Gastroesophageal sphincter (tissue), 3 donors: ENCODE measurements at regions not wholly inside any gene's neighbourhood (a gene's known extent, or its start where the extent isn't known, plus 50 kb on each side); places are given as distances from the start of the nearest gene placed in this dataset.

Experiments
- EP300 ChIP-seq: sonication (generic); formaldehyde crosslinking; IDR thresholded peaks from one replicate; pipeline ENCODE4 v1.6.1; 2017; ENCODE audit warnings: antibody characterized with exemption, mild to moderate bottlenecking
- POLR2AphosphoS5 ChIP-seq: sonication (generic); formaldehyde crosslinking; IDR thresholded peaks from one replicate; pipeline ENCODE4 v1.6.1; 2017; ENCODE audit warnings: antibody characterized with exemption
- TF ChIP-seq, protein P1 (sequence below), 4 experiments: fragments of 200-600 bp in 2 of 4; fragments of 450-650 bp in 2 of 4; sonication (generic) in 1 of 4; IDR thresholded peaks; one replicate each; pipeline ENCODE4 v1.5.1; 2017 to 2019; ENCODE audit warnings: antibody characterized with exemption in 4 of 4, mild to moderate bottlenecking in 2 of 4, moderate library complexity in 2 of 4

DNA sequence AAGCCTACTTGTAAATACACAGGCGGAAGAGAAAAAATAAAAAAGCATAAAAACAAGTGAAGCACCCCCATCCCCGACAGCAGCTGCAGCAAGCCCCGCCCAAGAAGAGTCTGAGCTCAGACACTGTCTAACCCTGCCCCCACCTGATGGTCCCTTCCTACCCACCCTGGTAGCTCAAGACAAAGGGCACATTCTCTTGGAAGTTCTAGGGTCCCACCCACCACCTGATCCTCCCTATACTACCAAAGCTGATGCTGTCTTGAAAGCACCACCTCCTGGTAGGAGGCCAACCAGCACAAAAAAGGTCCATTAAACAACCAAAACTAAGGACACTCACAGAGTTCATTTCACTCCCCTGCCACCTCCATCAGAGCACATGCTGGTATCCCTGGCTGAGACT, 308.2 kb downstream of the KLHL13 start:
- TF ChIP-seq POLR2AphosphoS5 (no peak), EP300 (no peak)
- TF ChIP-seq, protein P1, sequence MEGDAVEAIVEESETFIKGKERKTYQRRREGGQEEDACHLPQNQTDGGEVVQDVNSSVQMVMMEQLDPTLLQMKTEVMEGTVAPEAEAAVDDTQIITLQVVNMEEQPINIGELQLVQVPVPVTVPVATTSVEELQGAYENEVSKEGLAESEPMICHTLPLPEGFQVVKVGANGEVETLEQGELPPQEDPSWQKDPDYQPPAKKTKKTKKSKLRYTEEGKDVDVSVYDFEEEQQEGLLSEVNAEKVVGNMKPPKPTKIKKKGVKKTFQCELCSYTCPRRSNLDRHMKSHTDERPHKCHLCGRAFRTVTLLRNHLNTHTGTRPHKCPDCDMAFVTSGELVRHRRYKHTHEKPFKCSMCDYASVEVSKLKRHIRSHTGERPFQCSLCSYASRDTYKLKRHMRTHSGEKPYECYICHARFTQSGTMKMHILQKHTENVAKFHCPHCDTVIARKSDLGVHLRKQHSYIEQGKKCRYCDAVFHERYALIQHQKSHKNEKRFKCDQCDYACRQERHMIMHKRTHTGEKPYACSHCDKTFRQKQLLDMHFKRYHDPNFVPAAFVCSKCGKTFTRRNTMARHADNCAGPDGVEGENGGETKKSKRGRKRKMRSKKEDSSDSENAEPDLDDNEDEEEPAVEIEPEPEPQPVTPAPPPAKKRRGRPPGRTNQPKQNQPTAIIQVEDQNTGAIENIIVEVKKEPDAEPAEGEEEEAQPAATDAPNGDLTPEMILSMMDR (IDR thresholded peaks at IDR 0.05) = no peak
